SU-DHL-6 (cell line): ENCODE measurements at regions not wholly inside any gene's neighbourhood (a gene's known extent, or its start where the extent isn't known, plus 50 kb on each side); places are given as distances from the start of the nearest gene placed in this dataset.

ENCODE experiments used
- EZH2phosphoT487 ChIP-seq: fragments of 200-600 bp; sonication (generic), shearing (Covaris generic); conservative IDR thresholded peaks from 2 replicates; pipeline ENCODE4 v1.6.1; 2018; ENCODE audit warnings: mild to moderate bottlenecking, antibody characterized with exemption, low read length, moderate library complexity, mixed read lengths
- TF ChIP-seq, protein P1 (sequence below): fragments of 200-600 bp; sonication (generic); IDR thresholded peaks from one replicate; pipeline ENCODE4 v1.5.1; 2017; ENCODE audit warnings: antibody characterized with exemption, mild to moderate bottlenecking, low read length, moderate library complexity; ENCODE audit not compliant: insufficient read depth, poor library complexity, severe bottlenecking

DNA sequence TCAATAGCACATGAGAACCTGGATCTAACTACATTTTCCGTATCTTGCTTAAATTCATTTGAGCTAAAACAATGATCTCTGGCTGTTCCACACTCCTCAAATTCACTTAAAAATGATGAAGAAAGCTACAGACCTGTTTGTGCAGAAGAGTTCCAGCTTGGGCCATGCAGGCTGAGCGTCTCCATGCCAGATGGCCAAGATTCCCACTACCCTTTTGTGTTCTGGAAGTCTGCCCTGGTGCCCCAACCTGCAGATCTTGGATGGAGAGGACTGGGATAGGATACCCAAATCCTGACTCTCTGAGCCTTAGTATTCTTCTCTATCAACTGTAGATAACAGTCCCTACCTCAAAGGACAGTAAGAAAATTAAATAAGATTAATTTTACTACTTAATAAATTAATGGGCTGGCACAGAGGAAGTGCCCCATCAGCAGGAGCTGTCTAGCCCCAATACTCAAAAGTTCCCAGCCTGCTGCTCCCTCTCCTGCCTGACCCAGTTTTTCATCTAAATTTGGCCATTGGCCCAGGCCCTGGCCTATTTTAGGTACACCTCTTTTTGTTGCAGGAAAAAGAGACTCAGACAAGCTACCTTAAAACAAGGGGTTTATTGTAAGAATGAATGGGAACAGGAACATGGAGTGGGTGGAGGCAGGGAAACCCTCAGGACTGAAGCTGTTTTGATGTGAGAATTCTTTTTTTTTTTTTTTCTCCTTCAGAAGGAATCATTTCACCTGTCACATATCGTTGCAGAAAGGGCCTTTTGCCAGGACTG is 81.4 kb upstream of the GRK3 start:
- TF ChIP-seq, protein P1, sequence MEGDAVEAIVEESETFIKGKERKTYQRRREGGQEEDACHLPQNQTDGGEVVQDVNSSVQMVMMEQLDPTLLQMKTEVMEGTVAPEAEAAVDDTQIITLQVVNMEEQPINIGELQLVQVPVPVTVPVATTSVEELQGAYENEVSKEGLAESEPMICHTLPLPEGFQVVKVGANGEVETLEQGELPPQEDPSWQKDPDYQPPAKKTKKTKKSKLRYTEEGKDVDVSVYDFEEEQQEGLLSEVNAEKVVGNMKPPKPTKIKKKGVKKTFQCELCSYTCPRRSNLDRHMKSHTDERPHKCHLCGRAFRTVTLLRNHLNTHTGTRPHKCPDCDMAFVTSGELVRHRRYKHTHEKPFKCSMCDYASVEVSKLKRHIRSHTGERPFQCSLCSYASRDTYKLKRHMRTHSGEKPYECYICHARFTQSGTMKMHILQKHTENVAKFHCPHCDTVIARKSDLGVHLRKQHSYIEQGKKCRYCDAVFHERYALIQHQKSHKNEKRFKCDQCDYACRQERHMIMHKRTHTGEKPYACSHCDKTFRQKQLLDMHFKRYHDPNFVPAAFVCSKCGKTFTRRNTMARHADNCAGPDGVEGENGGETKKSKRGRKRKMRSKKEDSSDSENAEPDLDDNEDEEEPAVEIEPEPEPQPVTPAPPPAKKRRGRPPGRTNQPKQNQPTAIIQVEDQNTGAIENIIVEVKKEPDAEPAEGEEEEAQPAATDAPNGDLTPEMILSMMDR = no peak
- TF ChIP-seq EZH2phosphoT487 = no peak
